EL (cell line): ENCODE measurements at regions not wholly inside any gene's neighbourhood (a gene's known extent, or its start where the extent isn't known, plus 50 kb on each side); places are given as distances from the start of the nearest gene placed in this dataset.
A peak's percentile ranks its signal among the peaks of the same experiment; 100 is the strongest.

Experiments
- DNase-seq: peaks from one replicate; pipeline ENCODE4 v3.0.0-alpha.2; 2016

GRCh38 chr3:66592927-66593625 is 92.3 kb upstream of the LRIG1 start:
- DNase-seq: no peak

- peak; percentile 90 for DNase-seq
Measured at GRCh38 chr3:66593978-66594377, 93.2 kb upstream of the LRIG1 start.

GRCh38 chr3:66597308-66597863 is 96.6 kb upstream of the LRIG1 start:
- no peak for DNase-seq

GRCh38 chr3:66598168-66598567 is 97.3 kb upstream of the LRIG1 start:
- DNase-seq: peak; percentile 42

GRCh38 chr3:66602237-66602636 is 101.4 kb upstream of the LRIG1 start:
- DNase-seq: no peak

- DNase-seq: no peak
Measured at GRCh38 chr3:66602691-66603090, 101.9 kb upstream of the LRIG1 start.

- no peak for DNase-seq
Measured at GRCh38 chr3:66603151-66603611, 102.4 kb upstream of the LRIG1 start.

- DNase-seq: no peak
Measured at GRCh38 chr3:66604481-66604880, 103.7 kb upstream of the LRIG1 start.

GRCh38 chr3:66606126-66606525 is 105.3 kb upstream of the LRIG1 start:
- no peak for DNase-seq

- DNase-seq: no peak
Measured at GRCh38 chr3:66606868-66607267, 106.0 kb upstream of the LRIG1 start.

GRCh38 chr3:66609660-66610561 is 109.1 kb upstream of the LRIG1 start:
- DNase-seq: peak; percentile 65

- no peak for DNase-seq
Measured at GRCh38 chr3:66610562-66610909, 109.7 kb upstream of the LRIG1 start.

GRCh38 chr3:66615643-66616301 is 115.0 kb upstream of the LRIG1 start:
- DNase-seq: no peak

- DNase-seq: no peak
Measured at GRCh38 chr3:66617351-66617750, 116.5 kb upstream of the LRIG1 start.

- peak; percentile 56 for DNase-seq
Measured at GRCh38 chr3:66618066-66618465, 117.2 kb upstream of the LRIG1 start.

- no peak for DNase-seq
Measured at GRCh38 chr3:66620296-66620695, 119.5 kb upstream of the LRIG1 start.

- DNase-seq: no peak
Measured at GRCh38 chr3:66622756-66623457, 122.1 kb upstream of the LRIG1 start.

GRCh38 chr3:66625505-66626216 is 124.8 kb upstream of the LRIG1 start:
- no peak for DNase-seq

- DNase-seq: no peak
Measured at GRCh38 chr3:66629150-66629981, 128.5 kb upstream of the LRIG1 start.

- DNase-seq: no peak
Measured at GRCh38 chr3:66629982-66630368, 129.2 kb upstream of the LRIG1 start.
